Subcutaneous abdominal adipose tissue (tissue), 5 donors: ENCODE measurements at regions not wholly inside any gene's neighbourhood (a gene's known extent, or its start where the extent isn't known, plus 50 kb on each side); places are given as distances from the start of the nearest gene placed in this dataset.
"Not testable (repeated sequence)": the region's sequence is repeated elsewhere in the genome, so short reads cannot be mapped to it uniquely, and the experiment has no call there.

Source experiments
- H3K27ac ChIP-seq: one replicate; pipeline ENCODE4 v1.7.0; 2013; ENCODE audit warnings: low read depth, mild to moderate bottlenecking, inconsistent platforms, low read length, moderate library complexity
- H3K27me3 ChIP-seq, 5 donors: one replicate each; pipeline ENCODE4 v1.7.0; 2013; ENCODE audit warnings: low read length in 5 of 5, inconsistent platforms in 1 of 5; ENCODE audit not compliant: control insufficient read depth in 5 of 5, insufficient read depth in 4 of 5
- H3K36me3 ChIP-seq, 5 donors: one replicate each; pipeline ENCODE4 v1.7.0; 2013; ENCODE audit warnings: low read length in 5 of 5; ENCODE audit not compliant: control insufficient read depth in 5 of 5, insufficient read depth in 5 of 5
- H3K4me1 ChIP-seq, 5 donors: one replicate each; pipeline ENCODE4 v1.7.0; 2013; ENCODE audit warnings: low read length in 5 of 5, mild to moderate bottlenecking in 3 of 5, moderate library complexity in 1 of 5; ENCODE audit not compliant: control insufficient read depth in 5 of 5, insufficient read depth in 5 of 5
- H3K4me3 ChIP-seq, 5 donors: one replicate each; pipeline ENCODE4 v1.7.0; 2013; ENCODE audit warnings: low read length in 5 of 5, low read depth in 1 of 5
- H3K9ac ChIP-seq, 5 donors: one replicate each; pipeline ENCODE4 v1.7.0; 2013; ENCODE audit warnings: low read length in 5 of 5, mild to moderate bottlenecking in 4 of 5, moderate library complexity in 3 of 5
- H3K9me3 ChIP-seq, 5 donors: one replicate each; pipeline ENCODE4 v1.7.0; 2013; ENCODE audit warnings: low read length in 5 of 5; ENCODE audit not compliant: control insufficient read depth in 5 of 5
- donor health status: healthy.
- donor health status: healthy.
- donor health status: healthy.
- donor health status: healthy.
- donor health status: healthy.

- H3K27ac ChIP-seq: no peak overlapping the region
- no peak overlapping the region for H3K9ac ChIP-seq
- peaks cover 0 to 4% (median 0%) of the 10 kb centered on the region in 5 donors for H3K9me3 ChIP-seq
- H3K36me3 ChIP-seq: no peaks in the 10 kb centered on the region
- no peak overlapping the region for H3K4me3 ChIP-seq
- no peaks in the 10 kb centered on the region for H3K27me3 ChIP-seq
- H3K4me1 ChIP-seq: no peaks in the 10 kb centered on the region
Observed at GRCh38 chr16:61098505-61098904, 937.7 kb downstream of the CDH8 start.

- H3K9me3 ChIP-seq, H3K27me3 ChIP-seq, H3K36me3 ChIP-seq, H3K27ac ChIP-seq, H3K4me3 ChIP-seq, H3K9ac ChIP-seq, H3K4me1 ChIP-seq: not testable (repeated sequence)
Observed at GRCh38 chr16:61091300-61091699, 944.9 kb downstream of the CDH8 start.

GRCh38 chr16:61083711-61084110 lies 952.5 kb downstream of the CDH8 start:
- no peaks in the 10 kb centered on the region for H3K27me3 ChIP-seq
- H3K9ac ChIP-seq: no peak overlapping the region
- H3K36me3 ChIP-seq: no peaks in the 10 kb centered on the region
- no peak overlapping the region for H3K27ac ChIP-seq
- no peak overlapping the region for H3K4me3 ChIP-seq
- H3K4me1 ChIP-seq: no peaks in the 10 kb centered on the region
- no peaks in the 10 kb centered on the region for H3K9me3 ChIP-seq

- no peak overlapping the region for H3K9ac ChIP-seq
- no peak overlapping the region for H3K27ac ChIP-seq
- H3K4me1 ChIP-seq: no peaks in the 10 kb centered on the region
- H3K36me3 ChIP-seq: no peaks in the 10 kb centered on the region
- H3K9me3 ChIP-seq: peaks cover 0 to 14% (median 11%) of the 10 kb centered on the region in 5 donors
- no peaks in the 10 kb centered on the region for H3K27me3 ChIP-seq
- no peak overlapping the region for H3K4me3 ChIP-seq
Observed at GRCh38 chr16:61074324-61074723, 961.9 kb downstream of the CDH8 start.

GRCh38 chr16:61057635-61058034 lies 978.6 kb downstream of the CDH8 start:
- Histone ChIP-seq H3K36me3 (no peaks in the 10 kb centered on the region), H3K9me3 (peaks cover 0 to 2% (median 0%) of the 10 kb centered on the region in 5 donors), H3K27ac (no peak overlapping the region), H3K4me1 (no peaks in the 10 kb centered on the region), H3K9ac (no peak overlapping the region), H3K4me3 (no peak overlapping the region), H3K27me3 (no peaks in the 10 kb centered on the region)

- no peaks in the 10 kb centered on the region for H3K27me3 ChIP-seq
- no peaks in the 10 kb centered on the region for H3K36me3 ChIP-seq
- peaks cover 0 to 2% (median 0%) of the 10 kb centered on the region in 5 donors for H3K9me3 ChIP-seq
- H3K27ac ChIP-seq: no peak overlapping the region
- no peak overlapping the region for H3K4me3 ChIP-seq
- no peak overlapping the region for H3K9ac ChIP-seq
- no peaks in the 10 kb centered on the region for H3K4me1 ChIP-seq
Observed at GRCh38 chr16:61050547-61050946, 985.7 kb downstream of the CDH8 start.

GRCh38 chr16:61045931-61046330 lies 990.3 kb downstream of the CDH8 start:
- no peak overlapping the region for H3K27ac ChIP-seq
- no peak overlapping the region for H3K9ac ChIP-seq
- no peaks in the 10 kb centered on the region for H3K27me3 ChIP-seq
- no peaks in the 10 kb centered on the region for H3K36me3 ChIP-seq
- no peaks in the 10 kb centered on the region for H3K9me3 ChIP-seq
- no peaks in the 10 kb centered on the region for H3K4me1 ChIP-seq
- no peak overlapping the region for H3K4me3 ChIP-seq

- no peaks in the 10 kb centered on the region for H3K9me3 ChIP-seq
- no peaks in the 10 kb centered on the region for H3K36me3 ChIP-seq
- H3K9ac ChIP-seq: no peak overlapping the region
- H3K4me1 ChIP-seq: no peaks in the 10 kb centered on the region
- no peak overlapping the region for H3K4me3 ChIP-seq
- H3K27ac ChIP-seq: no peak overlapping the region
- no peaks in the 10 kb centered on the region for H3K27me3 ChIP-seq
Observed at GRCh38 chr16:61042737-61043136, 993.5 kb downstream of the CDH8 start.

GRCh38 chr16:61030616-61031015 lies 1005.6 kb downstream of the CDH8 start:
- no peak overlapping the region for H3K4me3 ChIP-seq
- H3K9me3 ChIP-seq: peaks cover 0 to 7% (median 6%) of the 10 kb centered on the region in 5 donors
- no peaks in the 10 kb centered on the region for H3K4me1 ChIP-seq
- no peak overlapping the region for H3K9ac ChIP-seq
- H3K27ac ChIP-seq: no peak overlapping the region
- no peaks in the 10 kb centered on the region for H3K36me3 ChIP-seq
- H3K27me3 ChIP-seq: no peaks in the 10 kb centered on the region

GRCh38 chr16:61024180-61024900 lies 1011.9 kb downstream of the CDH8 start:
- Histone ChIP-seq H3K4me3 (no peak overlapping the region), H3K36me3 (no peaks in the 10 kb centered on the region), H3K27ac (no peak overlapping the region), H3K9me3 (no peaks in the 10 kb centered on the region), H3K4me1 (no peaks in the 10 kb centered on the region), H3K9ac (no peak overlapping the region), H3K27me3 (no peaks in the 10 kb centered on the region)
